ENCODE measurements at regions not wholly inside any gene's neighbourhood (a gene's known extent, or its start where the extent isn't known, plus 50 kb on each side); places are given as distances from the start of the nearest gene placed in this dataset.
"Not testable (repeated sequence)": the region's sequence is repeated elsewhere in the genome, so short reads cannot be mapped to it uniquely, and the experiment has no call there.

DNA sequence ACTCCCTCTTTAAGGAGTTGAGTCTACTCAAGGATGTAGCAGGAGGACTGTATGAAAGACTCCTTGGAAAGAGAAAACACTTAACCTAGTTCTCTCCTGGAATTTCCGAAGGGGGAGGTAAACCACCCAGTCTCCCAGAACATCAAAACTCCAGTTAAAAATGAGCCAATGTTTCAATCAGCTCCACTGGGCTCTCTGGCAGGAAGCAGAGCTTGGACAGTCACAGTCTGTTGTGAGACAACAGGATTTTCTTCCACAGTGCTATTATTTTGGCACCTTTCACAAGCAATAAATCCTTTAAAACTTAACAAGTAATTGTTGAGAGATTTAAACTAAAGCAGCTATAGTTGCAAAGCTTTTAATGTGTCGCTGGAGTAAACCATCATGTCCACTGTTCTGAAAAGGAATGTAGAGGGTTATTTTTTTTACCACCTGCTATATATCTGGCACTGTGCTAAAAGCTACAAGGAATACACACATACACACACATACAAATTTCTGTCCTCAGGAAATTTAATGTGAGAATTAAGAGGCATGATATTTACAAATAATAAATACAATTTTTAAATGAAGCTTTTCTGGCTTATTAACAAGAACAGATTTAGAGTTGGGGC is 229.2 kb upstream of the INTU start:
- DNase-seq (ENCODE audit: low read depth in 2 of 2) = no peak
- Histone ChIP-seq H3K9me3 (ENCODE audit: control insufficient read depth, insufficient read depth, low read depth, low read length) (no peaks in the 10 kb centered on the region), H3K4me3 (replicated peaks in 1 of 4; ENCODE audit: control extremely low read depth in 1 of 4, insufficient read depth in 1 of 4, low read depth in 3 of 4, low read length in 4 of 4) (no peak overlapping the region), H2AFZ (ENCODE audit: low read length) (no peak overlapping the region), H3K27me3 (ENCODE audit: control insufficient read depth, insufficient read depth, low read length) (no peaks in the 10 kb centered on the region), H3K27ac (ENCODE audit: insufficient read depth, low read length) (no peak overlapping the region), H3K36me3 (ENCODE audit: control insufficient read depth, insufficient read depth, low read length) (no peaks in the 10 kb centered on the region), H3K4me2 (ENCODE audit: extremely low read depth, insufficient read depth, low read length) (no peak overlapping the region), H4K20me1 (ENCODE audit: control insufficient read depth, extremely low read depth, insufficient read depth, low read length) (no peaks in the 10 kb centered on the region), H3K79me2 (ENCODE audit: control insufficient read depth, insufficient read depth, low read length) (no peaks in the 10 kb centered on the region), H3K4me1 (ENCODE audit: control insufficient read depth, extremely low read depth, insufficient read depth, low read length) (no peaks in the 10 kb centered on the region), H3K9ac (ENCODE audit: insufficient read depth, low read length) (no peak overlapping the region)
- TF ChIP-seq EZH2 (IDR thresholded peaks at IDR 0.05; ENCODE audit: low read length, missing control alignments) = no peak
- TF ChIP-seq, protein P1, sequence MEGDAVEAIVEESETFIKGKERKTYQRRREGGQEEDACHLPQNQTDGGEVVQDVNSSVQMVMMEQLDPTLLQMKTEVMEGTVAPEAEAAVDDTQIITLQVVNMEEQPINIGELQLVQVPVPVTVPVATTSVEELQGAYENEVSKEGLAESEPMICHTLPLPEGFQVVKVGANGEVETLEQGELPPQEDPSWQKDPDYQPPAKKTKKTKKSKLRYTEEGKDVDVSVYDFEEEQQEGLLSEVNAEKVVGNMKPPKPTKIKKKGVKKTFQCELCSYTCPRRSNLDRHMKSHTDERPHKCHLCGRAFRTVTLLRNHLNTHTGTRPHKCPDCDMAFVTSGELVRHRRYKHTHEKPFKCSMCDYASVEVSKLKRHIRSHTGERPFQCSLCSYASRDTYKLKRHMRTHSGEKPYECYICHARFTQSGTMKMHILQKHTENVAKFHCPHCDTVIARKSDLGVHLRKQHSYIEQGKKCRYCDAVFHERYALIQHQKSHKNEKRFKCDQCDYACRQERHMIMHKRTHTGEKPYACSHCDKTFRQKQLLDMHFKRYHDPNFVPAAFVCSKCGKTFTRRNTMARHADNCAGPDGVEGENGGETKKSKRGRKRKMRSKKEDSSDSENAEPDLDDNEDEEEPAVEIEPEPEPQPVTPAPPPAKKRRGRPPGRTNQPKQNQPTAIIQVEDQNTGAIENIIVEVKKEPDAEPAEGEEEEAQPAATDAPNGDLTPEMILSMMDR (conservative IDR thresholded peaks at IDR 0.05 in 1 of 2, IDR thresholded peaks at IDR 0.05 in 1 of 2; ENCODE audit: low read depth in 1 of 2, low read length in 2 of 2) = no peak

DNA sequence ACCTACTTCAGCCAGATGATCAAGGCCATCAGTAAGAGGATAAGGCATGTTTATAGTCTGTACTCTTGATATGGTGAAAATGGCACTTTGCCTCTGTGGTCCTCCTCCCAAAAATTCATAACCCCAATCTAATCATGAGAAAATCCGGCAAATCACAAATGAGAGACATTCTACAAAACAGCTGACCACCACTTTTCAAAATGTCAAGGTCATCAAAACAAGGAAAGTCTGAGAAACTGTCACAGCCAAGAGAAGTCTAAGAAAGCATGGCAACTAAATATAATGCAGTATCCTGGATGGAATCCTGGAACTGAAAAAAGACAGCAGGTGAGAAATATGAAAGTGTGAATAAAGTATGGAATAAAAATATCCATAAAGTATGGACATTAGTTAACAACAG is 226.6 kb upstream of the INTU start:
- H3K4me1 ChIP-seq (ENCODE audit: control insufficient read depth, extremely low read depth, insufficient read depth, low read length) = no peaks in the 10 kb centered on the region
- no peak overlapping the region for H3K4me2 ChIP-seq (ENCODE audit: extremely low read depth, insufficient read depth, low read length)
- H3K4me3 ChIP-seq (replicated peaks in 1 of 4; ENCODE audit: control extremely low read depth in 1 of 4, insufficient read depth in 1 of 4, low read depth in 3 of 4, low read length in 4 of 4) = no peak overlapping the region
- H2AFZ ChIP-seq (ENCODE audit: low read length) = no peak overlapping the region
- no peaks in the 10 kb centered on the region for H3K9me3 ChIP-seq (ENCODE audit: control insufficient read depth, insufficient read depth, low read depth, low read length)
- H3K27ac ChIP-seq (ENCODE audit: insufficient read depth, low read length) = no peak overlapping the region
- H3K27me3 ChIP-seq (ENCODE audit: control insufficient read depth, insufficient read depth, low read length) = no peaks in the 10 kb centered on the region
- no peak for DNase-seq (ENCODE audit: low read depth in 2 of 2)
- no peaks in the 10 kb centered on the region for H3K36me3 ChIP-seq (ENCODE audit: control insufficient read depth, insufficient read depth, low read length)
- no peaks in the 10 kb centered on the region for H4K20me1 ChIP-seq (ENCODE audit: control insufficient read depth, extremely low read depth, insufficient read depth, low read length)
- H3K9ac ChIP-seq (ENCODE audit: insufficient read depth, low read length) = no peak overlapping the region
- no peaks in the 10 kb centered on the region for H3K79me2 ChIP-seq (ENCODE audit: control insufficient read depth, insufficient read depth, low read length)
- no peak for TF ChIP-seq EZH2 (IDR thresholded peaks at IDR 0.05; ENCODE audit: low read length, missing control alignments)
- TF ChIP-seq, protein P1 (conservative IDR thresholded peaks at IDR 0.05 in 1 of 2, IDR thresholded peaks at IDR 0.05 in 1 of 2; ENCODE audit: low read depth in 1 of 2, low read length in 2 of 2) = no peak

DNA sequence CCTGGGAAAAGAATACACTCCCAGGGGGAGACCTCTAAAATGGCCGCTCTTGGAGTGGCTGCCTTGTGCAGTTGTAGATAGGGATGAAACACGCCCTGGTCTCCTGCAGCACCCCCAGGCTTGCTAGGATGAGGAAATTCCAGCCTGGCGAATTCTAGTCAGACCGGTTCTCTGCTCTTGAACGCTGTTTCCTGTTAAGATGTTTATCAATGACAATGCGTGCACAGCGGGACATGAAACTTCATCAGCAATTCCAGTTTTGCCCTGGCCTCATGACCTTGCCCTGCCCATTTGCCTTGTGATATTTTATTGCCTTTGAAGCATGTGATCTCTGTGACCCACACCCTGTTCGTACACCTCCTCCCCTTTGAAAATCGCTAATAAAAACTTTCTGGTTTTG is 225.2 kb upstream of the INTU start:
- H3K9me3 ChIP-seq (ENCODE audit: control insufficient read depth, insufficient read depth, low read depth, low read length); H3K4me3 ChIP-seq (replicated peaks in 1 of 4; ENCODE audit: control extremely low read depth in 1 of 4, insufficient read depth in 1 of 4, low read depth in 3 of 4, low read length in 4 of 4); H3K9ac ChIP-seq (ENCODE audit: insufficient read depth, low read length); H4K20me1 ChIP-seq (ENCODE audit: control insufficient read depth, extremely low read depth, insufficient read depth, low read length); H3K4me2 ChIP-seq (ENCODE audit: extremely low read depth, insufficient read depth, low read length); DNase-seq (ENCODE audit: low read depth in 2 of 2); H2AFZ ChIP-seq (ENCODE audit: low read length); H3K4me1 ChIP-seq (ENCODE audit: control insufficient read depth, extremely low read depth, insufficient read depth, low read length); H3K79me2 ChIP-seq (ENCODE audit: control insufficient read depth, insufficient read depth, low read length); H3K27me3 ChIP-seq (ENCODE audit: control insufficient read depth, insufficient read depth, low read length); H3K27ac ChIP-seq (ENCODE audit: insufficient read depth, low read length); H3K36me3 ChIP-seq (ENCODE audit: control insufficient read depth, insufficient read depth, low read length): not testable (repeated sequence)

Measured in fibroblast of lung (primary cell).